Activated B cell treated with CpG ODN at 0.5 μM for 24 hours (primary cell): ENCODE measurements at regions not wholly inside any gene's neighbourhood (a gene's known extent, or its start where the extent isn't known, plus 50 kb on each side); places are given as distances from the start of the nearest gene placed in this dataset.

ENCODE experiments used
- ATAC-seq: fragments of 200-7000 bp; cut with Tn5 transposase; one replicate; pipeline ENCODE4 v1.10.0; 2021; ENCODE audit warnings: low read depth, mild to moderate bottlenecking, moderate library complexity
- CTCF ChIA-PET: fragments of 350-600 bp; sonication (Branson Sonifier 250); formaldehyde crosslinking; loops from one replicate; lab custom pipeline; 2021; ENCODE audit warnings: antibody characterized with exemption; lab: Charles Lee
- POLR2A ChIA-PET: fragments of 350-600 bp; sonication (Branson Sonifier 250); formaldehyde crosslinking; loops from one replicate; lab custom pipeline; 2021; ENCODE audit warnings: antibody characterized with exemption; lab: Charles Lee
- DNase-seq: peaks from one replicate; pipeline ENCODE4 v3.0.0; 2022
- H3K27ac Mint-ChIP-seq: one replicate; pipeline ENCODE4 v1.8.0; 2020; ENCODE audit warnings: mixed read lengths
- H3K27me3 Mint-ChIP-seq: one replicate; pipeline ENCODE4 v1.8.0; 2021; ENCODE audit warnings: mixed read lengths
- H3K36me3 Mint-ChIP-seq: one replicate; pipeline ENCODE4 v1.8.0; 2021; ENCODE audit warnings: low read depth, mixed read lengths
- H3K4me1 Mint-ChIP-seq: one replicate; pipeline ENCODE4 v1.8.0; 2021; ENCODE audit warnings: mixed read lengths
- H3K4me3 Mint-ChIP-seq: one replicate; pipeline ENCODE4 v1.8.0; 2020; ENCODE audit warnings: mild to moderate bottlenecking, mixed read lengths
- H3K9me3 Mint-ChIP-seq: one replicate; pipeline ENCODE4 v1.8.0; 2020; ENCODE audit warnings: mixed read lengths
- intact Hi-C: fragments of 100-400 bp; cut with micrococcal nuclease; formaldehyde crosslinking; loops from one replicate; pipeline ENCODE4 v1.15.1; 2024
- TF ChIP-seq, protein P1 (sequence below): fragments of 200-600 bp; IDR thresholded peaks from one replicate; pipeline ENCODE4 v1.8.0; 2022; ENCODE audit warnings: antibody characterized with exemption, mild to moderate bottlenecking

DNA sequence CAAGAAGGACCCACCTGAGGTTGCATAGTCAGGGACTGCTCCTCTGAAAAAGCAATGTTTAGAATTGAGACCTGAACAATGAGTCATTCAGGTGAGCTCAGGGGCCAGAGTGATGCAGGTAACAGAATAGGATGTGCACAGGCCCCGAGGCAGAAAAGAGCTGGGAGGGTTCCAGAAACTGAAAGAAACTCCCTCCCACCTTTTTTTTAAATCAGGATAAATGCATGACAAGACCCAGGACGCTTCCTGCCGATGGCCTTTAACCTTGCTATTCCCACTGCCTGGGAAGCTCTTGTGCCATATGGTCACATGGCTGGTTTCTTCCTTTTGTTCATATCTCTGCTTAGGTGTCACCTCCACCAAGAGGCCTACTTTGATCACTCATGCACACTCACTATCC is 214.2 kb upstream of the ZBED5 start:
- ATAC-seq (no peak), DNase-seq (no peak)
- H3K27me3 Mint-ChIP-seq, result peaks cover 3% of the 10 kb centered on the region
- intact Hi-C loops, result no loop called here
- H3K4me3 Mint-ChIP-seq, result no peak overlapping the region
- POLR2A ChIA-PET, result no interaction called here
- no peaks in the 10 kb centered on the region for H3K36me3 Mint-ChIP-seq
- CTCF ChIA-PET, result no interaction called here
- TF ChIP-seq, protein P1, sequence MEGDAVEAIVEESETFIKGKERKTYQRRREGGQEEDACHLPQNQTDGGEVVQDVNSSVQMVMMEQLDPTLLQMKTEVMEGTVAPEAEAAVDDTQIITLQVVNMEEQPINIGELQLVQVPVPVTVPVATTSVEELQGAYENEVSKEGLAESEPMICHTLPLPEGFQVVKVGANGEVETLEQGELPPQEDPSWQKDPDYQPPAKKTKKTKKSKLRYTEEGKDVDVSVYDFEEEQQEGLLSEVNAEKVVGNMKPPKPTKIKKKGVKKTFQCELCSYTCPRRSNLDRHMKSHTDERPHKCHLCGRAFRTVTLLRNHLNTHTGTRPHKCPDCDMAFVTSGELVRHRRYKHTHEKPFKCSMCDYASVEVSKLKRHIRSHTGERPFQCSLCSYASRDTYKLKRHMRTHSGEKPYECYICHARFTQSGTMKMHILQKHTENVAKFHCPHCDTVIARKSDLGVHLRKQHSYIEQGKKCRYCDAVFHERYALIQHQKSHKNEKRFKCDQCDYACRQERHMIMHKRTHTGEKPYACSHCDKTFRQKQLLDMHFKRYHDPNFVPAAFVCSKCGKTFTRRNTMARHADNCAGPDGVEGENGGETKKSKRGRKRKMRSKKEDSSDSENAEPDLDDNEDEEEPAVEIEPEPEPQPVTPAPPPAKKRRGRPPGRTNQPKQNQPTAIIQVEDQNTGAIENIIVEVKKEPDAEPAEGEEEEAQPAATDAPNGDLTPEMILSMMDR, result no peak
- H3K9me3 Mint-ChIP-seq, result no peaks in the 10 kb centered on the region
- no peaks in the 10 kb centered on the region for H3K4me1 Mint-ChIP-seq
- no peak overlapping the region for H3K27ac Mint-ChIP-seq

DNA sequence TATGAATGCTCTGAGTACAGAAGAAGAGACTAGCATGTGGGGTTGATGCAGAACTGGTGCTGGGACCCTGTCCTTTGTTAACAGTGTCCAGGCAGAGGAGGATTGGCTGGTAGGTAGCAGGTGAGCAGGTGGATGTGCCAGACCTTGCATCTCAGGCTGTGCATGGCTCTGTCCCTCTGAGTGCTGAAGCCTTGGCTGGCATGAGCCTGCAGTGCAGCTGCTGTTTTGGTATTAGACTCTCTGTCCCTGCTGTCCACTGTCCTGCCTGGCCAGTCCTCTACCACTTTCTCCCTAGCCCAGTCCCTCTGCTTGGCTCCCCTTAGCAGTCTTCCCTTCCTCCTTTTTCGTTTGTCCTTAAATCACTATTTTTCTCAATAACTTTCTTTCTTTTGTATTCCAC is 213.6 kb upstream of the ZBED5 start:
- H3K4me3 Mint-ChIP-seq, result no peak overlapping the region
- no peaks in the 10 kb centered on the region for H3K9me3 Mint-ChIP-seq
- H3K27me3 Mint-ChIP-seq, result peaks cover 4% of the 10 kb centered on the region
- H3K27ac Mint-ChIP-seq, result no peak overlapping the region
- DNase-seq, result no peak
- ChIA-PET CTCF (no interaction called here), POLR2A (no interaction called here)
- no peak for ATAC-seq
- TF ChIP-seq, protein P1, result no peak
- H3K36me3 Mint-ChIP-seq, result no peaks in the 10 kb centered on the region
- H3K4me1 Mint-ChIP-seq, result no peaks in the 10 kb centered on the region
- intact Hi-C loops, result no loop called here

DNA sequence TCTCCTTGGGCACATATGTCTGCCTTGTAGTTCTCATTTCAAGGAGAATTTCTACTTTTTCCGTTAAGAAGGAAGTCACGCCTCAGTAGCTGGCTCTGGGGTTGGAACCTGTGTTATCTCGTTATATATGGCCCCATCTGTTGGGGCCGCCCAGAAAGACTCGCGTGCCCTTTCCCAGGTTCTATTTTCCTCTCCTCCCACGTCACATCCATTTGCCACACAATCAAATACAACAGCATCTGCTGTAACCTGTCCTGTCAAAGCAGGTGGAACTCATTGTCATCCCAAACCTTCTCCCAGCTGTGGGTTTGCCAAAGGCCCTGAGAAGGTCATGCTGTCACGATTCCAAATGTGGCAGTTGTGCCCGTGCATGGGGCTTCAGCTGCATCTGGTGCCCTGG is 213.1 kb upstream of the ZBED5 start:
- CTCF ChIA-PET, result no interaction called here
- Mint-ChIP-seq H3K27me3 (peaks cover 4% of the 10 kb centered on the region), H3K4me1 (no peaks in the 10 kb centered on the region), H3K36me3 (no peaks in the 10 kb centered on the region), H3K27ac (no peak overlapping the region), H3K9me3 (no peaks in the 10 kb centered on the region), H3K4me3 (no peak overlapping the region)
- no peak for DNase-seq
- intact Hi-C loops, result no loop called here
- POLR2A ChIA-PET, result no interaction called here
- ATAC-seq, result no peak
- TF ChIP-seq, protein P1, result no peak

DNA sequence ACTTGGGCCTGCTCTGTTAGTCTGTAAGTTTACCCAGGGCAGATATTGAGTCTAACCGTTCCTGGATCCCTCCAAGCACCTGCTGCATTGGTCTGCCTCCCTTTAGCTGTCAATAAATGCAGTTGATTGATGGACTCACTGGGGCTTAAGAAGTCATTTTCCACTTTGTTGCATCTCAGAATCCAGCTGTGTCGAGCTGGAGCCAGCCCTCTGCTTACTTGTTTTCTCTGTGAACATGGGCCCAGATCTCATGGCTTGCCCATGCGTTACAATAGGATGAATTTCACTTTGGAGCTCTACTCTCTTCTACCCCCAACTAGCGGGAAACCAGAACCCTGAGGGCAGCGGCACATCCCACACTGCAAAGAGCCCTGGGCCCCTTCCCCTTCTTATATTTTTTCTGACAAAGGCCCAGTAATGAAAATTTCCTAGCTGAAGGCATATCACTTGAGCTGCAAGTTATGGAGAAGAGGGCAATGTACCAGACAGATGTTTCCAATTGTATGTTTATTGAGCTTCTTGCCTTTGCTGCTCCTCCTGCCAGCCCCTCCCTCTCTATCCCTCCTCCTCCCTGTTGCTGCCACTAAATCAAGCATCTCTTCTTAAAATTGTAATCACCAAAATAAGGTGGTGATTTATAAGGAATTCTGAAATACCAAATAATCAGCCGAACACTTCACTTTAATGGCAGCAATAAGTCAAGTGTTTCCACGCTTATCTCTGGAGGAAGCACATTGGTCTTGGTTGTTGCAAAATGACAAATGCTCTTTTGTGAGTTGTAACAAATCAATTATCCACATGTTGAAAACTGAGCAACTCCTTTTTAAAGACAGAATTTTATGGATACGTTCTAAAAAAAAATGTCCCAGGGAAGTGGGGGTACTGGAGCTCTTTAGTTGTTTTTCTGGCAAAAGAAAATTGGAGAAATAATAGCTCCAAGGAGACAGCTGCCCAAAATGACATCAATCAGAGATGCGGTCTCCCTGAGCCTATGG is 212.3 kb upstream of the ZBED5 start:
- no peak overlapping the region for H3K27ac Mint-ChIP-seq
- ATAC-seq, result no peak
- TF ChIP-seq, protein P1, result no peak
- H3K36me3 Mint-ChIP-seq, result no peaks in the 10 kb centered on the region
- no peak for DNase-seq
- POLR2A ChIA-PET, result no interaction called here
- no peaks in the 10 kb centered on the region for H3K9me3 Mint-ChIP-seq
- H3K4me3 Mint-ChIP-seq, result no peak overlapping the region
- H3K27me3 Mint-ChIP-seq, result peaks cover 2% of the 10 kb centered on the region
- intact Hi-C loops, result no loop called here
- CTCF ChIA-PET, result no interaction called here
- H3K4me1 Mint-ChIP-seq, result no peaks in the 10 kb centered on the region

DNA sequence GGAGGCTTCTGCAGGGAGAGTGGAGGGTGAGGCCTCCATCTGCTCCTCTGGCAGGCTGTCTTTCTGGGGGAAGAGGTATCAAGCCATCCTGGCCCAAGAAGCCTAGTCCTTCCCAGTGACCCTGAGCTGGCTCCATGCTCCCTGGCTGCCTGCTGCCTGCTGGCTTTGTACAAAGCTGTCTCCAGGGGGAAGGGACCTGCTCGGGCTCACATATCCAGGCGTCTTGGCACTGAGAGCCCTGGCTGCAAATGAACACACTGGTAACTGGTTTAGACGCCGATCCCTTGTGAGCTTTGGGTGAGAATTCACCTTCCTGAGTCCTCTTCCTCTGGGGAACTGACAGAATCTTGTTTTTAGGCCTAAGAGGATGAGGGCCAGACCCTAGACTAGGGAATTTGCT is 210.3 kb upstream of the ZBED5 start:
- no peaks in the 10 kb centered on the region for H3K9me3 Mint-ChIP-seq
- intact Hi-C loops, result no loop called here
- CTCF ChIA-PET, result no interaction called here
- DNase-seq (no peak), ATAC-seq (no peak)
- H3K27ac Mint-ChIP-seq, result no peak overlapping the region
- no peaks in the 10 kb centered on the region for H3K4me1 Mint-ChIP-seq
- H3K27me3 Mint-ChIP-seq, result peaks cover 5% of the 10 kb centered on the region
- no peaks in the 10 kb centered on the region for H3K36me3 Mint-ChIP-seq
- no peak overlapping the region for H3K4me3 Mint-ChIP-seq
- POLR2A ChIA-PET, result no interaction called here
- TF ChIP-seq, protein P1, result no peak
